GM12891 (cell line): ENCODE measurements at regions not wholly inside any gene's neighbourhood (a gene's known extent, or its start where the extent isn't known, plus 50 kb on each side); places are given as distances from the start of the nearest gene placed in this dataset.

Experiments
- POLR2A ChIP-seq: IDR thresholded peaks from 2 replicates; pipeline ENCODE4 v1.6.1; 2011; ENCODE audit warnings: low read depth, low read length, control low read depth
- POLR2AphosphoS5 ChIP-seq: IDR thresholded peaks from 2 replicates; pipeline ENCODE4 v1.6.1; 2011; ENCODE audit warnings: low read depth, low read length, control low read depth
- POU2F2 ChIP-seq: IDR thresholded peaks from 2 replicates; pipeline ENCODE4 v1.6.1; 2011; ENCODE audit warnings: low read depth, mild to moderate bottlenecking, control low read depth, low read length, moderate library complexity
- SPI1 ChIP-seq: IDR thresholded peaks from 2 replicates; pipeline ENCODE4 v1.6.1; 2011; ENCODE audit warnings: low read depth, low read length, control low read depth
- TAF1 ChIP-seq: IDR thresholded peaks from 2 replicates; pipeline ENCODE4 v1.6.1; 2011; ENCODE audit warnings: low read depth, low read length, control low read depth

GRCh38 chr13:34409496-34410182 lies 532.4 kb upstream of the NBEA start:
- TF ChIP-seq POLR2A (no peak), POU2F2 (no peak), POLR2AphosphoS5 (no peak), TAF1 (no peak), SPI1 (no peak)
